SK-N-SH (cell line): ENCODE measurements at regions not wholly inside any gene's neighbourhood (a gene's known extent, or its start where the extent isn't known, plus 50 kb on each side); places are given as distances from the start of the nearest gene placed in this dataset.

Source experiments
- CTCF ChIA-PET: fragments of 300-600, 350-600 bp; formaldehyde crosslinking; extraction: SDS; loops from one replicate; lab custom pipeline; 2021; lab: Yijun Ruan, JAX
- POLR2A ChIA-PET: fragments of 350-600 bp; sonication (Branson Sonifier 250); formaldehyde crosslinking; extraction: SDS; loops from one replicate; lab custom pipeline; 2020; ENCODE audit warnings: antibody characterized with exemption, inconsistent platforms; lab: Yijun Ruan, JAX
- DNase-seq: peaks from one replicate; pipeline ENCODE4 v3.0.0; 2012
- H2AFZ ChIP-seq: fragments of 200-600 bp; sonication (generic); 2 replicates; pipeline ENCODE4 v1.8.1; 2016; ENCODE audit warnings: antibody characterized with exemption, mild to moderate bottlenecking, low read depth
- H3F3A ChIP-seq: fragments of 200-600 bp; sonication (generic); replicated peaks from 2 replicates; pipeline ENCODE3; 2016; ENCODE audit warnings: antibody characterized with exemption, mild to moderate bottlenecking; ENCODE audit not compliant: insufficient read depth
- H3K27ac ChIP-seq, 2 experiments: fragments of 200-500 bp in 1 of 2; fragments of 200-600 bp in 1 of 2; sonication (Bioruptor generic) in 1 of 2; sonication (generic), shearing (Covaris generic) in 1 of 2; 2 replicates each; pipeline versions ENCODE4 v1.5.1 to v1.6.1; 2014 to 2016; ENCODE audit warnings: low read depth in 2 of 2, inconsistent platforms in 1 of 2, low read length in 1 of 2, mild to moderate bottlenecking in 1 of 2, mixed read lengths in 1 of 2
- H3K27me3 ChIP-seq: fragments of 200-600 bp; sonication (generic), shearing (Covaris generic); 2 replicates; pipeline ENCODE4 v1.6.1; 2016; ENCODE audit warnings: mixed run types; ENCODE audit not compliant: insufficient read depth
- H3K36me3 ChIP-seq, 2 experiments: fragments of 200-500 bp in 1 of 2; fragments of 200-600 bp in 1 of 2; sonication (Bioruptor generic) in 1 of 2; sonication (generic) in 1 of 2; replicated peaks in 1 of 2; 2 replicates each; pipeline versions ENCODE3 to v1.5.1; 2014 to 2016; ENCODE audit warnings: low read length in 1 of 2, mild to moderate bottlenecking in 1 of 2; ENCODE audit not compliant: insufficient read depth in 2 of 2, control insufficient read depth in 1 of 2
- H3K4me1 ChIP-seq, 2 experiments: fragments of 200-500 bp in 1 of 2; fragments of 200-600 bp in 1 of 2; sonication (Bioruptor generic) in 1 of 2; sonication (generic), shearing (Covaris generic) in 1 of 2; 2 replicates each; pipeline versions ENCODE4 v1.5.1 to v1.6.1; 2014 to 2016; ENCODE audit warnings: low read depth in 1 of 2, low read length in 1 of 2, mixed run types in 1 of 2; ENCODE audit not compliant: insufficient read depth in 2 of 2, control insufficient read depth in 1 of 2
- H3K4me2 ChIP-seq: fragments of 200-600 bp; sonication (generic), shearing (Covaris generic); 2 replicates; pipeline ENCODE4 v1.6.1; 2017; ENCODE audit warnings: mixed run types
- H3K4me3 ChIP-seq, 2 experiments: fragments of 200-500 bp in 1 of 2; fragments of 200-600 bp in 1 of 2; sonication (Bioruptor generic) in 1 of 2; sonication (generic), shearing (Covaris generic) in 1 of 2; 2 replicates each; pipeline versions ENCODE4 v1.5.1 to v1.8.1; 2014 to 2016; ENCODE audit warnings: low read depth in 2 of 2, inconsistent platforms in 1 of 2, low read length in 1 of 2, mild to moderate bottlenecking in 1 of 2, mixed read lengths in 1 of 2, moderate library complexity in 1 of 2
- H3K79me2 ChIP-seq: fragments of 200-600 bp; sonication (generic); 2 replicates; pipeline ENCODE4 v1.8.1; 2017; ENCODE audit warnings: mild to moderate bottlenecking; ENCODE audit not compliant: insufficient read depth
- H3K9ac ChIP-seq: fragments of 200-600 bp; sonication (generic); 2 replicates; pipeline ENCODE4 v1.6.1; 2017; ENCODE audit warnings: mixed run types
- H3K9me2 ChIP-seq: fragments of 200-600 bp; sonication (generic); 2 replicates; pipeline ENCODE4 v1.6.1; 2017; ENCODE audit warnings: mixed run types
- H3K9me3 ChIP-seq: fragments of 200-600 bp; sonication (generic); 2 replicates; pipeline ENCODE4 v1.6.1; 2017; ENCODE audit warnings: mixed run types, mild to moderate bottlenecking, moderate library complexity
- H4K20me1 ChIP-seq: fragments of 200-600 bp; sonication (generic); 2 replicates; pipeline ENCODE4 v1.6.1; 2017; ENCODE audit warnings: mild to moderate bottlenecking, mixed run types; ENCODE audit not compliant: insufficient read depth
- CHD2 ChIP-seq: fragments of 150-350 bp; IDR thresholded peaks from 2 replicates; pipeline ENCODE4 v1.6.1; 2018; ENCODE audit warnings: low read length; ENCODE audit not compliant: partially characterized antibody
- EP300 ChIP-seq, 2 experiments: IDR thresholded peaks; 2 replicates each; pipeline versions ENCODE4 v1.4.0 to v1.6.1; 2012; ENCODE audit warnings: borderline replicate concordance in 1 of 2, low read depth in 1 of 2, low read length in 1 of 2
- FOSL2 ChIP-seq: IDR thresholded peaks from 2 replicates; pipeline ENCODE4 v1.4.0; 2012; ENCODE audit warnings: low read depth, mild to moderate bottlenecking, moderate library complexity, borderline replicate concordance
- GATA2 ChIP-seq: sonication (generic); formaldehyde crosslinking; IDR thresholded peaks from 2 replicates; pipeline ENCODE4 v1.5.0; 2020; ENCODE audit warnings: mild to moderate bottlenecking, missing genetic modification reagents
- JUND ChIP-seq: IDR thresholded peaks from 2 replicates; pipeline ENCODE4 v1.4.0; 2012
- MEF2A ChIP-seq: IDR thresholded peaks from 2 replicates; pipeline ENCODE4 v1.4.0; 2012; ENCODE audit warnings: low read depth, borderline replicate concordance
- MXI1 ChIP-seq: IDR thresholded peaks from 2 replicates; pipeline ENCODE4 v1.6.1; 2012; ENCODE audit warnings: mild to moderate bottlenecking, low read depth, low read length, improper control_type of control experiment
- POLR2AphosphoS5 ChIP-seq: IDR thresholded peaks from 2 replicates; pipeline ENCODE4 v1.6.1; 2012; ENCODE audit warnings: low read depth, low read length
- RAD21 ChIP-seq: IDR thresholded peaks from 2 replicates; pipeline ENCODE4 v1.6.1; 2012; ENCODE audit warnings: mild to moderate bottlenecking, low read length
- RFX5 ChIP-seq: IDR thresholded peaks from 2 replicates; pipeline ENCODE4 v1.6.1; 2012; ENCODE audit warnings: mild to moderate bottlenecking, improper control_type of control experiment, low read length
- SIN3A ChIP-seq: IDR thresholded peaks from 2 replicates; pipeline ENCODE4 v1.6.1; 2012; ENCODE audit warnings: low read depth, mild to moderate bottlenecking, low read length, moderate library complexity, borderline replicate concordance
- SMC3 ChIP-seq: IDR thresholded peaks from 2 replicates; pipeline ENCODE4 v1.6.1; 2012; ENCODE audit warnings: low read depth, low read length, improper control_type of control experiment
- TCF12 ChIP-seq: IDR thresholded peaks from 2 replicates; pipeline ENCODE4 v1.4.0; 2012
- YY1 ChIP-seq: IDR thresholded peaks from 2 replicates; pipeline ENCODE4 v1.4.0; 2012; ENCODE audit warnings: low read depth, mild to moderate bottlenecking
- WGBS: methylation state at CpG from one replicate; pipeline ENCODE4 v1.1.6; 2017; ENCODE audit warnings: low lambda C conversion rate; 5-methylcytosine and 5-hydroxymethylcytosine counted together
- TF ChIP-seq, protein P1 (sequence below): IDR thresholded peaks from 2 replicates; pipeline ENCODE4 v1.4.0; 2012; ENCODE audit warnings: low read depth, borderline replicate concordance
- TF ChIP-seq, protein P2 (sequence below): IDR thresholded peaks from 2 replicates; pipeline ENCODE4 v1.4.0; 2012; ENCODE audit warnings: low read depth
- TF ChIP-seq, protein P3 (sequence below): IDR thresholded peaks from 2 replicates; pipeline ENCODE4; 2012

DNA sequence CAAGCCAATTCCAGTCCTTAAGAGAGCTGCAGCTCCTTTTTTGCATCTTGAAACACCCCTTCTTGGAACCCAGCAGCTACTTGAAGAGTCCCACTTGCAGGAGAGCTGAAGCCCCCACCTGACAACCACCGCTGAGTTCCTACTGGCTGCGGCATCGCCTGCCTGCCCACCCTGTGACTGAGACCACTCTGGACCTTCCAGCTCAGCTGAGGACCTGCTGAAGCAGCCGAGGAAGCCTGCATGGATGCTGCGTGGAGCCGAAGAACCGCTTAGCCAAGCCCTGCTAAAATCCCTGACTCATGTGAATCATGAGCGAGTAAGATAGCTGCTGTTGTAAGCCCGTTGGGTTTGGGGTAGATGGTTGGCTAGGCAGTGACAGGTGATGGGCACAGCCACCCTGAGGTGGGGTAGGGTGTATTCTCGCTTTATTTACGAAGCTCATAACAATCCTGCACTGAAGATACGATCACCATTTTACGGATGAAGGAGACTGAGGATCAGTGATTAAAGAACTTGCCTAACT, 78.4 kb downstream of the INHBB start:
- TF ChIP-seq JUND = no peak
- TF ChIP-seq, protein P1, sequence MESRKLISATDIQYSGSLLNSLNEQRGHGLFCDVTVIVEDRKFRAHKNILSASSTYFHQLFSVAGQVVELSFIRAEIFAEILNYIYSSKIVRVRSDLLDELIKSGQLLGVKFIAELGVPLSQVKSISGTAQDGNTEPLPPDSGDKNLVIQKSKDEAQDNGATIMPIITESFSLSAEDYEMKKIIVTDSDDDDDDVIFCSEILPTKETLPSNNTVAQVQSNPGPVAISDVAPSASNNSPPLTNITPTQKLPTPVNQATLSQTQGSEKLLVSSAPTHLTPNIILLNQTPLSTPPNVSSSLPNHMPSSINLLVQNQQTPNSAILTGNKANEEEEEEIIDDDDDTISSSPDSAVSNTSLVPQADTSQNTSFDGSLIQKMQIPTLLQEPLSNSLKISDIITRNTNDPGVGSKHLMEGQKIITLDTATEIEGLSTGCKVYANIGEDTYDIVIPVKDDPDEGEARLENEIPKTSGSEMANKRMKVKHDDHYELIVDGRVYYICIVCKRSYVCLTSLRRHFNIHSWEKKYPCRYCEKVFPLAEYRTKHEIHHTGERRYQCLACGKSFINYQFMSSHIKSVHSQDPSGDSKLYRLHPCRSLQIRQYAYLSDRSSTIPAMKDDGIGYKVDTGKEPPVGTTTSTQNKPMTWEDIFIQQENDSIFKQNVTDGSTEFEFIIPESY = no peak
- TF ChIP-seq MXI1 = no peak
- no peak for TF ChIP-seq SIN3A
- TF ChIP-seq CHD2 = no peak
- TF ChIP-seq, protein P2, sequence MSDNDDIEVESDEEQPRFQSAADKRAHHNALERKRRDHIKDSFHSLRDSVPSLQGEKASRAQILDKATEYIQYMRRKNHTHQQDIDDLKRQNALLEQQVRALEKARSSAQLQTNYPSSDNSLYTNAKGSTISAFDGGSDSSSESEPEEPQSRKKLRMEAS = no peak
- TF ChIP-seq EP300 (IDR thresholded peaks at IDR 0.05; ENCODE audit: borderline replicate concordance in 1 of 2, low read depth in 1 of 2, low read length in 1 of 2) = no peak
- TF ChIP-seq RFX5 = no peak
- TF ChIP-seq POLR2AphosphoS5 = no peak
- no peak for TF ChIP-seq FOSL2
- no peak for TF ChIP-seq MEF2A
- no peak for TF ChIP-seq RAD21
- TF ChIP-seq YY1 = no peak
- TF ChIP-seq TCF12 = no peak
- TF ChIP-seq, protein P3, sequence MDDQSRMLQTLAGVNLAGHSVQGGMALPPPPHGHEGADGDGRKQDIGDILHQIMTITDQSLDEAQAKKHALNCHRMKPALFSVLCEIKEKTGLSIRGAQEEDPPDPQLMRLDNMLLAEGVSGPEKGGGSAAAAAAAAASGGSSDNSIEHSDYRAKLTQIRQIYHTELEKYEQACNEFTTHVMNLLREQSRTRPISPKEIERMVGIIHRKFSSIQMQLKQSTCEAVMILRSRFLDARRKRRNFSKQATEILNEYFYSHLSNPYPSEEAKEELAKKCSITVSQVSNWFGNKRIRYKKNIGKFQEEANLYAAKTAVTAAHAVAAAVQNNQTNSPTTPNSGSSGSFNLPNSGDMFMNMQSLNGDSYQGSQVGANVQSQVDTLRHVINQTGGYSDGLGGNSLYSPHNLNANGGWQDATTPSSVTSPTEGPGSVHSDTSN = no peak
- TF ChIP-seq GATA2 = no peak
- Histone ChIP-seq H3K79me2 (no peaks in the 10 kb centered on the region), H2AFZ (no peak overlapping the region), H3K27me3 (peaks cover 34% of the 10 kb centered on the region), H4K20me1 (no peaks in the 10 kb centered on the region), H3F3A (no peaks in the 10 kb centered on the region), H3K36me3 (no peaks in the 10 kb centered on the region), H3K4me3 (no peak overlapping the region), H3K27ac (no peak overlapping the region), H3K9me3 (no peaks in the 10 kb centered on the region), H3K9ac (no peak overlapping the region), H3K9me2 (no peaks in the 10 kb centered on the region), H3K4me2 (no peak overlapping the region), H3K4me1 (no peaks in the 10 kb centered on the region; a peak in 1 of 4 replicates)
- POLR2A ChIA-PET = no interaction called here
- no peak for DNase-seq
- WGBS = 67% methylated on average over 13 of the region's 13 CpGs
- CTCF ChIA-PET = interaction anchor here (1.0 to 1.1 kb wide), 2 partner anchors 13 to 81 kb away, joined by 3 read pairs; no protein-coding TSS in a partner anchor

DNA sequence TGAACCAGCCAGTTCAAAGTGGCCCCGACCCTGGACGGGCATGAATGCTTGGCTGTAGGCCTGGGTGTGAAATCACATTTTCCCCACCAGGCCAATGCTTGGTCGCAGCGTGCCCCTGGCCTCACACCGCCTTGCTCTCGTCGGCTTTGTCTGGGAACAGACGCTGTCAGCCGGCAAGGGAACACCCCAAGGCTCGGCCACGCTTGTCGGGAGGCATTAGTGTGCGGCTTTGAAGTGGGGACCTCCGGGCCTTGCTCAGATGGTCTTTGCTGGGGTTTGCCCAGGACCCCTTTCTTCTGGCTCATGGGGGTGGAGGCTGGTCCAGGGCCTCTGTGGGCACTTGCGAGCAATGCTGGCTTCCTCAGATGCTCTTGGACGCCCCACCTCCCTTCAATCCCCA, 79.1 kb downstream of the INHBB start:
- POLR2A ChIA-PET = no interaction called here
- H3K9ac ChIP-seq = no peak overlapping the region
- H2AFZ ChIP-seq = no peak overlapping the region
- no peak overlapping the region for H3K27ac ChIP-seq
- TF ChIP-seq, protein P2 = no peak
- TF ChIP-seq YY1 (no peak), SMC3 (no peak)
- WGBS = 67% methylated on average over 15 of the region's 16 CpGs
- H3K4me2 ChIP-seq = no peak overlapping the region
- H3K9me2 ChIP-seq = no peaks in the 10 kb centered on the region
- no peak for DNase-seq
- H3K9me3 ChIP-seq = no peaks in the 10 kb centered on the region
- H3K36me3 ChIP-seq = no peaks in the 10 kb centered on the region
- H3K4me1 ChIP-seq = no peaks in the 10 kb centered on the region
- no peaks in the 10 kb centered on the region for H3K79me2 ChIP-seq
- H3K4me3 ChIP-seq = no peak overlapping the region
- H3K27me3 ChIP-seq = peaks cover 39% of the 10 kb centered on the region
- no peaks in the 10 kb centered on the region for H3F3A ChIP-seq
- no peaks in the 10 kb centered on the region for H4K20me1 ChIP-seq
- CTCF ChIA-PET = no interaction called here
